ENCODE measurements at regions not wholly inside any gene's neighbourhood (a gene's known extent, or its start where the extent isn't known, plus 50 kb on each side); places are given as distances from the start of the nearest gene placed in this dataset.

DNA sequence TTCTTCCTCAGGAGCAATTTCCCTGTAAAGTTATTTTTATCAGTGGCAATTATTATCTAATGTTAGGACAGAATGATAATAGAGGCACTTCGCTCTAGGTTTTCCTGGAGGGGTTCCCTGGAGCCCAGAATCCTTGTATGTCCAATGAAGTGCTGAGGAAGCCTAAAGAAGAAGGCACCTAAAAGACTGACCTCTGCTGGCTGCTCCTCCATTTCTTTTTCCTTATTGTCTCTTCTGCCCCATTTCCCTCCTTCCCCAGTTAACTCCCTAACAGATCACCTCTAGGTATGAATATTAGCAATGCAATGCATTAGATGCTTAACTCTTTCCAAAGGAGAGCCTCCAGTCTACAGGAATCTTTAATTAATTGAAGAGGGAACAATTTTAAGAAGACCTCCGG is 985.4 kb downstream of the DIAPH3 start:
- TF ChIP-seq, protein P1, sequence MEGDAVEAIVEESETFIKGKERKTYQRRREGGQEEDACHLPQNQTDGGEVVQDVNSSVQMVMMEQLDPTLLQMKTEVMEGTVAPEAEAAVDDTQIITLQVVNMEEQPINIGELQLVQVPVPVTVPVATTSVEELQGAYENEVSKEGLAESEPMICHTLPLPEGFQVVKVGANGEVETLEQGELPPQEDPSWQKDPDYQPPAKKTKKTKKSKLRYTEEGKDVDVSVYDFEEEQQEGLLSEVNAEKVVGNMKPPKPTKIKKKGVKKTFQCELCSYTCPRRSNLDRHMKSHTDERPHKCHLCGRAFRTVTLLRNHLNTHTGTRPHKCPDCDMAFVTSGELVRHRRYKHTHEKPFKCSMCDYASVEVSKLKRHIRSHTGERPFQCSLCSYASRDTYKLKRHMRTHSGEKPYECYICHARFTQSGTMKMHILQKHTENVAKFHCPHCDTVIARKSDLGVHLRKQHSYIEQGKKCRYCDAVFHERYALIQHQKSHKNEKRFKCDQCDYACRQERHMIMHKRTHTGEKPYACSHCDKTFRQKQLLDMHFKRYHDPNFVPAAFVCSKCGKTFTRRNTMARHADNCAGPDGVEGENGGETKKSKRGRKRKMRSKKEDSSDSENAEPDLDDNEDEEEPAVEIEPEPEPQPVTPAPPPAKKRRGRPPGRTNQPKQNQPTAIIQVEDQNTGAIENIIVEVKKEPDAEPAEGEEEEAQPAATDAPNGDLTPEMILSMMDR (IDR thresholded peaks at IDR 0.05) = peak in 1 of 7 experiments; percentile 8
- no peak for TF ChIP-seq POLR2A (IDR thresholded peaks at IDR 0.05)
